ENCODE measurements at regions not wholly inside any gene's neighbourhood (a gene's known extent, or its start where the extent isn't known, plus 50 kb on each side); places are given as distances from the start of the nearest gene placed in this dataset.

DNA sequence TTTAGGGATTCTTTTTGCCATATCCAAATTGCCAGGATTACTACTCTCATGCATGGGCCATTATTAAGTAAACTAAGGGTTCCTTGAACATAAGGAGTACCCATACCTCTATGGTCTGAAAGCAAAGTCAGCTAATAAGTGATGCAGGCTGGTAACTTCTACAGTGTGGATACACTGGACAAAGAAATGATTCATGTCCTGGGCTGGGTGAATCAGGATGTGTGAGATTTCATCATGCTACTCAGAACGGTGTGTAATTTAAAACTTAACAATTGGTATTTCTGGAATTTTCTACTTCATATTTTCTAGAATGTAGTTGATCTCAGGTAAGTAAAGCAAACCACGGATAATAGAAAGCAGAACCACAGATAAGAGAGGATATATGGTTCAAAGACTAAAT, 428.8 kb downstream of the CHSY3 start:
- DNase-seq (no peak), ATAC-seq (no peak)
- intact Hi-C loops (cut with micrococcal nuclease): no loop called here
- H3K4me1 Mint-ChIP-seq (ENCODE audit: low read depth): no peaks in the 10 kb centered on the region
- H3K27me3 Mint-ChIP-seq: peaks cover 4% of the 10 kb centered on the region
- POLR2A ChIA-PET: no interaction called here
- H3K9me3 Mint-ChIP-seq: peaks cover 3% of the 10 kb centered on the region
- TF ChIP-seq, protein P1, sequence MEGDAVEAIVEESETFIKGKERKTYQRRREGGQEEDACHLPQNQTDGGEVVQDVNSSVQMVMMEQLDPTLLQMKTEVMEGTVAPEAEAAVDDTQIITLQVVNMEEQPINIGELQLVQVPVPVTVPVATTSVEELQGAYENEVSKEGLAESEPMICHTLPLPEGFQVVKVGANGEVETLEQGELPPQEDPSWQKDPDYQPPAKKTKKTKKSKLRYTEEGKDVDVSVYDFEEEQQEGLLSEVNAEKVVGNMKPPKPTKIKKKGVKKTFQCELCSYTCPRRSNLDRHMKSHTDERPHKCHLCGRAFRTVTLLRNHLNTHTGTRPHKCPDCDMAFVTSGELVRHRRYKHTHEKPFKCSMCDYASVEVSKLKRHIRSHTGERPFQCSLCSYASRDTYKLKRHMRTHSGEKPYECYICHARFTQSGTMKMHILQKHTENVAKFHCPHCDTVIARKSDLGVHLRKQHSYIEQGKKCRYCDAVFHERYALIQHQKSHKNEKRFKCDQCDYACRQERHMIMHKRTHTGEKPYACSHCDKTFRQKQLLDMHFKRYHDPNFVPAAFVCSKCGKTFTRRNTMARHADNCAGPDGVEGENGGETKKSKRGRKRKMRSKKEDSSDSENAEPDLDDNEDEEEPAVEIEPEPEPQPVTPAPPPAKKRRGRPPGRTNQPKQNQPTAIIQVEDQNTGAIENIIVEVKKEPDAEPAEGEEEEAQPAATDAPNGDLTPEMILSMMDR (IDR thresholded peaks at IDR 0.05): no peak
- no peak overlapping the region for H3K4me3 Mint-ChIP-seq
- CTCF ChIA-PET: no interaction called here
- no peak overlapping the region for H3K27ac Mint-ChIP-seq
- no peaks in the 10 kb centered on the region for H3K36me3 Mint-ChIP-seq (ENCODE audit: low read depth)

DNA sequence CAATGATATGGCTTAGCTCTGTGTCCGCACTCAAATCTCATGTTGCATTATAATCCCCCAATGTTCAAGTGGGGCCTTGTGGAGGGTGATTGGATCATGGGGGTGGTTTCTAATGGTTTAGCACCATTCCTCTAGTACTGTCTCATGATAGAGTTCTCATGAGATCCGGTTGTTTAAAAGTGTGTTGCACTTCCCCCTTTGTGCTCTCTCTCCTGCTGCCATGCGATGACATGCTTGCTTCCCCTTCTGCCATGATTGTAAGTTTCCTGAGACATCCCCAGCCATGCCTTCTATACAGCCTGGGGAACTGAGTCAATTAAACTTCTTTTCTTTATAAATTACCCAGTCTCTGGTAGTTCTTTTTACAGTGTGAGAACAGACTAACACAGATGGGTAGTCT, 427.1 kb downstream of the CHSY3 start:
- H3K36me3 Mint-ChIP-seq (ENCODE audit: low read depth): no peaks in the 10 kb centered on the region
- H3K27me3 Mint-ChIP-seq: peaks cover 4% of the 10 kb centered on the region
- TF ChIP-seq, protein P1 (IDR thresholded peaks at IDR 0.05): no peak
- no peak overlapping the region for H3K27ac Mint-ChIP-seq
- H3K4me1 Mint-ChIP-seq (ENCODE audit: low read depth): no peaks in the 10 kb centered on the region
- intact Hi-C loops (cut with micrococcal nuclease): no loop called here
- H3K9me3 Mint-ChIP-seq: peaks cover 3% of the 10 kb centered on the region
- ChIA-PET POLR2A (no interaction called here), CTCF (no interaction called here)
- ATAC-seq: no peak
- no peak overlapping the region for H3K4me3 Mint-ChIP-seq
- no peak for DNase-seq

DNA sequence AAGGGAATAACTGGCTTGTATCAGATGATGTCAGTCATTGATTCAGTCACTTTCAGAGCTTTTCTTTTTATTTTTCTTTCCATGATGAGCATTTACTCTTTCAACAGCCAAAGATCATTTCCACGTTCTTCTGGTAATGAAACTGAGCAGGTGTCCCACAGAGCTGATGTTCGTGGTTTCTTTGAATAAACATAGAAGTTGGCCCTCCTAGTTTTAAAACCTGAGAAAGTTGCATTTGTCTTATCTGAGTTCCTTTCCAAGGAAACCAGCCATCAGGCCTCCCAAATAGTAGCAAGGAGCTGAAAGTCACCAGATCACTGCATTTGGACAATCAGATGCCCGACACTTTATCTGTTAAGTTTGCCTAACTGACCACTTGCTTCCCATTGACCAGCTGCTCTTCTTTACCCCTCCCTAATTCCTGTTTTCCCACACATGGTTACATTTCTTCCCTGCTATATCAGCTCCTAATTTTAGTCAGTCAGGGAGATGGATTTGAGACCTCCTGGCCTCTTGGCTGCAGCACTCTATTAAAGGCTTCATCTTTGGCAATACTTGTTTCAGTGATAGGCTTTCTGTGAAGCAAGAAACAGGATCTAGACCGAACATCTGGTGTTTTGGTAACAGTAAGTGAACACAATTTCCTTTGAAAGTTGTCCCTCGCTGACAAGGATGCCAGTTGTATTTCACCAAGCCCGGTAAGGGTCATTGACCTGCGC, 420.8 kb downstream of the CHSY3 start:
- Mint-ChIP-seq H3K4me1 (ENCODE audit: low read depth) (no peaks in the 10 kb centered on the region), H3K27ac (no peak overlapping the region)
- CTCF ChIA-PET: no interaction called here

DNA sequence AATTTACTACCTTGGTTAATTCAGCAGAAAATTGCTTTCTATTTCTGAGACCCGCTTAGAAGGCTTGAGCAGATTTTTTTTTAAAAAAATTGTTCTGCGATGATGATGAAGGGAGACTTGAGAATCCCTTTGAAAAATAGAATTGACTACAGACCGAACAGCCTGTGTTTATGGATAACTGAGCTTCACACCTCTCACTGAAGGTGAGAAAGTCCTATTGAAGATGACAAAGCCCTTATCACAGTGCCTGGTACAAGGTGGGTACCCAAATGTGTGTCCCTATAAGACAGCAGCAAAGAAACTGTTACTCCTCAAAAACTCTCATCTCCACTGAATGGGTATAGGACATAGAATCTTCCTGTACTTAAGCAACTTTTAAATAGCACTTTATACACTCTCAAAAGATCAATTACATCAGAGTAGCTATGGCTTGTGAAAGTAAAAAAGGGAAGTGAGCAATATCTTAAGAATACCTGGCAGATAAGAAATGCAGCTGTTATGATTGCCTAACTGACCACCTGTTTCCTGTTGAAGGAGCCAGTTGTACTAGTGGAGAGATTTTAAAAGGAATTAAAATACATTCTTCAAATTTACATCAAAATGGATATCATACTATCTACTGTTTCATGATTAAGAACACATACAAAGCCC, 419.7 kb downstream of the CHSY3 start:
- POLR2A ChIA-PET: no interaction called here

More for the DNA sequence above, 420.8 kb downstream of the CHSY3 start:
- H3K4me3 Mint-ChIP-seq: no peak overlapping the region
- POLR2A ChIA-PET: no interaction called here
- H3K36me3 Mint-ChIP-seq (ENCODE audit: low read depth): no peaks in the 10 kb centered on the region
- intact Hi-C loops (cut with micrococcal nuclease): no loop called here
- ATAC-seq: no peak
- no peak for DNase-seq
- no peaks in the 10 kb centered on the region for H3K27me3 Mint-ChIP-seq
- TF ChIP-seq, protein P1 (IDR thresholded peaks at IDR 0.05): no peak
- H3K9me3 Mint-ChIP-seq: peaks cover 1% of the 10 kb centered on the region

DNA sequence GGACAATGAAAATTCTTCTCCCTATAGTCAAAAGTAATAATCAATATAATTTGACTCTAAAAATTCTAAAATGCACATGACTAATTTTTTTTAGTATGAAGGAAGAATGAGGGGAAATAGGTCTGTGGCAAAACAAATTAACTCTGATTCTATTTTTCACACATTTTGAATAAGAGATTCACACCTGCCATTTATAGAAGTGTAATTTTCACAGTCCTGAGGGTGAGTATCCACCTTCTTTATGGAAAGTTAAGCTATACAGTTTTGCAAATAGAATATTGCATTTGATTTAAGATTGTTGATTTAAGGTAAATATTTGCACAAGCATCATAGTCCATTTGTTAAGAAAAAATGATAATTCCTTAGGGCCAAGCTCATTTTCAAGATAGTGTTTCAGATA, 417.7 kb downstream of the CHSY3 start:
- TF ChIP-seq, protein P1 (IDR thresholded peaks at IDR 0.05): no peak
- intact Hi-C loops (cut with micrococcal nuclease): no loop called here
- no peak overlapping the region for H3K27ac Mint-ChIP-seq
- ChIA-PET CTCF (no interaction called here), POLR2A (no interaction called here)
- ATAC-seq: no peak
- H3K4me1 Mint-ChIP-seq (ENCODE audit: low read depth): no peaks in the 10 kb centered on the region
- H3K9me3 Mint-ChIP-seq: peaks cover 1% of the 10 kb centered on the region
- no peak for DNase-seq
- no peaks in the 10 kb centered on the region for H3K27me3 Mint-ChIP-seq
- no peak overlapping the region for H3K4me3 Mint-ChIP-seq
- H3K36me3 Mint-ChIP-seq (ENCODE audit: low read depth): no peaks in the 10 kb centered on the region

More for the DNA sequence above, 419.7 kb downstream of the CHSY3 start:
- H3K27me3 Mint-ChIP-seq: no peaks in the 10 kb centered on the region
- no peak overlapping the region for H3K27ac Mint-ChIP-seq
- TF ChIP-seq, protein P1 (IDR thresholded peaks at IDR 0.05): no peak
- no peaks in the 10 kb centered on the region for H3K36me3 Mint-ChIP-seq (ENCODE audit: low read depth)
- ATAC-seq (no peak), DNase-seq (no peak)
- CTCF ChIA-PET: no interaction called here
- no peaks in the 10 kb centered on the region for H3K4me1 Mint-ChIP-seq (ENCODE audit: low read depth)
- intact Hi-C loops (cut with micrococcal nuclease): no loop called here
- no peak overlapping the region for H3K4me3 Mint-ChIP-seq
- peaks cover 1% of the 10 kb centered on the region for H3K9me3 Mint-ChIP-seq

All from activated CD8-positive, alpha-beta T cell treated with anti-CD3 and anti-CD28 coated beads for 36 hours (primary cell).